Colon (tissue), 2 donors: ENCODE measurements at regions not wholly inside any gene's neighbourhood (a gene's known extent, or its start where the extent isn't known, plus 50 kb on each side); places are given as distances from the start of the nearest gene placed in this dataset.

Source experiments
- FAIRE-seq: peaks from 2 replicates; lab custom pipeline; 2012; peaks lifted over from hg19 to GRCh38; lab: Jason Lieb, UNC
- donor health status: control.
- donor health status: control.

- FAIRE-seq = no peak
These were observed 86.3 kb upstream of the XCR1 start for GRCh38 chr3:46113608-46114007.

GRCh38 chr3:46112984-46113383, 85.7 kb upstream of the XCR1 start:
- no peak for FAIRE-seq

- FAIRE-seq = no peak
These were observed 85.0 kb upstream of the XCR1 start for GRCh38 chr3:46112296-46112695.

- FAIRE-seq = no peak
These were observed 83.6 kb upstream of the XCR1 start for GRCh38 chr3:46110701-46111493.

- FAIRE-seq = no peak
These were observed 80.4 kb upstream of the XCR1 start for GRCh38 chr3:46107682-46108081.

GRCh38 chr3:46105306-46105919, 78.1 kb upstream of the XCR1 start:
- no peak for FAIRE-seq

GRCh38 chr3:46104706-46105105, 77.4 kb upstream of the XCR1 start:
- FAIRE-seq = no peak

- FAIRE-seq = no peak
These were observed 75.5 kb upstream of the XCR1 start for GRCh38 chr3:46102780-46103130.

GRCh38 chr3:46102059-46102779, 74.9 kb upstream of the XCR1 start:
- no peak for FAIRE-seq

GRCh38 chr3:46100812-46101211, 73.5 kb upstream of the XCR1 start:
- FAIRE-seq = no peak

- no peak for FAIRE-seq
These were observed 71.1 kb upstream of the XCR1 start for GRCh38 chr3:46098319-46098761.

- FAIRE-seq = no peak
These were observed 70.5 kb upstream of the XCR1 start for GRCh38 chr3:46097691-46098241.

- FAIRE-seq = no peak
These were observed 69.5 kb upstream of the XCR1 start for GRCh38 chr3:46096781-46097180.

GRCh38 chr3:46096336-46096735, 69.1 kb upstream of the XCR1 start:
- FAIRE-seq = no peak

GRCh38 chr3:46095307-46095706, 68.0 kb upstream of the XCR1 start:
- FAIRE-seq = no peak

GRCh38 chr3:46094506-46094905, 67.2 kb upstream of the XCR1 start:
- FAIRE-seq = no peak

GRCh38 chr3:46093966-46094365, 66.7 kb upstream of the XCR1 start:
- no peak for FAIRE-seq

GRCh38 chr3:46093327-46093942, 66.2 kb upstream of the XCR1 start:
- no peak for FAIRE-seq

GRCh38 chr3:46092702-46093080, 65.4 kb upstream of the XCR1 start:
- no peak for FAIRE-seq

GRCh38 chr3:46091741-46092701, 64.7 kb upstream of the XCR1 start:
- FAIRE-seq = no peak

GRCh38 chr3:46091046-46091445, 63.8 kb upstream of the XCR1 start:
- no peak for FAIRE-seq
